NCI-H446 (cell line): ENCODE measurements at regions not wholly inside any gene's neighbourhood (a gene's known extent, or its start where the extent isn't known, plus 50 kb on each side); places are given as distances from the start of the nearest gene placed in this dataset.
"Not testable (repeated sequence)": the region's sequence is repeated elsewhere in the genome, so short reads cannot be mapped to it uniquely, and the experiment has no call there.

ENCODE experiments used
- DNase-seq, 2 experiments: peaks; one replicate each; lab custom pipeline; 2025; lab: John Stamatoyannopoulos, UW

DNA sequence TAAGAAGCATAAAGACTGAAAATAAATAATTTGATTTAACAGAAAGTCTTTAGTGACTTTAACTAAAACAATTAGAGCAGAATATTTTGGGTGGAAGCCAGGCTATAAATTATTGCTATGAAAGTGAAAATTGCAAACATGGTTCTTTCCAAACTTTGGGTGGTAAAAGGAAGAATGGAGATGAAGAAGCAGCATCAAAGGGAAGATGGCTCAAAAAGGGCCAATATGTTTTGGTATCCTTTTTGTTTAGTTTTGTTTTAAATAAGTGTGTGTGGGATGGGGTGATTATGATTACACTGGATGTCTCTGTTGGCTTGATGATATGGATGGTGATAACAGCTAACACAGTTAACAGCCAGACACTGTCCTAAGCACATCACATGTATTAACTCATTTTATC lies 153.7 kb downstream of the CYB561 start:
- no peak for DNase-seq

DNA sequence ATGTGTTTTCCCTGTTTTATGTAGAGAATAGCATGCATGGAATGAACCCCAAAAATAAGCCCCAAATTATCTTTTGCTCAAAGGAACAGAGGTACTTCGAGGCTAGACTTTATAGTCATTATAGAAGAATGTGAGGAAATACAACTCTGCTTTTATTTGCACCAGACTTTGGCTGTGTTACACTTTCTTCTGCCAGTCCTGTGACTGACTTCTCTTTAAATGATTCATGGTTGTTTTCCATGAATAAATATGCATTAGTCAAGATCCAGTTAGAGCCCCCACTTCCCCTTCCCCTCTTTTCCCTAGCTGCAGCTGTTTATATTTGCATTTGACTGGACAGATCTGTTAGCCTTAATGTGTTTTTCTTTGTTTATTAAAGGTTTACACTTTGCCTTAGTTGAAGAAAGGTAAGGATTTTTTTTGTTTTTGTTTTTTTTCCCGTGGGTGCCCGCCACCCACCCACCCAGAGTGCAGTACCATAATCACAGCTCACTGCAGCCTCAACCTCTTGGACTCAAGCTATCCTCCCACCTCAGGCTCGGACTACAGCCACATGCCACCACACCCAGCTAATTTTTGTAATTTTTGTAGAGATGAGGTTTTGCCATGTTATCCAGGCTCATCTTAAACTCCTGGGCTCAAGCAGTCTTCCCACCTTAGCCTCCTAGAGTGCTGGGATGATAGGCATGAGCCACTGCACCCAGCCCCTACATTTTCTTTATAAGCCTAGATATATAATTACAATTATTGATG lies 152.6 kb downstream of the CYB561 start:
- no peak for DNase-seq

DNA sequence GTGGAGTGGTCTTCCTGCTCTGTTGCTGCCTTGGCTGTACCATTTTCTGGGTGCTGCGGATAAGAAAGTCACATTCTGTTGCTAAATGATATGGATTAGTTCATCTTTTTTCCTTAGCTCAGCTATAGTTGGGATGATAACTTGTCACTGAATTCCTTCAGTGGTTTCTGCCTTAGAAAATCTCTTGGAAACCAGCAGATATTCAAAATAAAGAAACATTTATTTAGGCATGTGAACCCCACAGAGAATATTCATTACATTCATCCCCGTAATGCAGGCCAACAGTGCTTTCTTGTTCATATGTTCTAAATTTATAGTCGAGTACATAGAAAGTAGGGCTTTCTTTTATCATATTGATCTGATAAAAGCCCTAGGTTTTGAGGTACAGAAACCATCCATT lies 151.3 kb downstream of the CYB561 start:
- DNase-seq, result no peak

DNA sequence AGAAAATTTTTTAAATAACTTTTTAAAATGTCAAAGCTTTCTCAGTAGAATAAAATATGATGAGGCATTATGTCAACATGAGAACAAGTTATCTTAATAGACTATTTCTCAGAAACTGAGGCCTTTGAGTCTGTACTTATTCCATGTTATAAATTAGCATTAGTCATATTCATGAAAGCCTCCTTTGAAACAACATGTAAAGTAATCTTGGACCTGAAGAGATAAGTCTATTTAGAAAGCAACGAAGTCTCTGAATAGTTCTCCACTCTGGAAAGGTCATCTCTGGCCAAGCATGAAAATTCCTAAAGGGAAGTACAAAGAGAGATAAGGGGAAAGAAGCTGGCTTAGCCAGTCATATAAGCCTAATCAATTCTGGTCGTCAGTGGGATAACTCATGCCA lies 150.8 kb downstream of the CYB561 start:
- DNase-seq, result no peak

DNA sequence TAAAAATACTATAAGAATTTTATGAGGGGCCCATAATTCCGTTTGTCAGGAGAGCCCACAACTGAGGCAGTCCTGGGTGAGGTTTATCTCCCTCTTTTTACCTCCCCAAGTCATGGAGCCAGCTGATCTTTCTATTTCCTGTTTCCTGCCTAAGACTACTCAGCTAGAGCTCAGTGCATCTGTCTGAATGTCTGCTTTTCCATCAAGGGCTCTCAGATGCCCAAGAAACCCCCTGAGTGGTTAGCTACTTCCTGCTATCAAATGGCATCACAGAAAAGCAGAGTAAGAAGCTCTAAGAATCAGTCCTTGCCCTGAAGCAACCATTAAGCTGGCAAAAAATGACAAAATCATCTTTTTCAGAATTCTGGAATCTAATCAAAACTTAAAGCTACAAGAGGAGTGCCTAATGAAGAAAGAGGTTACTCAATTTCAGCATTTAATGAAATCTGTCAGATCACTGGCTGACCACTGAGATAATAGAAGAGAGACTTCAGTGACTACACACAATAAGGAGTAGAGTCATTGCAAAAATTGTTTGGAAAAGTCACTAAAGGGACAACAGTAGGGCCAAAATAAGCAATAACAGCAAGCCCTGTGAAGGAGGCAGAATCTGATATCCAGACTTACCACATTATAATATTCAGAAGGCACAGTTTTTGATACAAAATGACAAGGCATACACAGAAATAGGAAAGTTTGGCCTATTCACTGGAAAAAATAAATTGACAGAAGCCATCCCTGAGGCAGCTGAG lies 150.1 kb downstream of the CYB561 start:
- DNase-seq, result no peak

DNA sequence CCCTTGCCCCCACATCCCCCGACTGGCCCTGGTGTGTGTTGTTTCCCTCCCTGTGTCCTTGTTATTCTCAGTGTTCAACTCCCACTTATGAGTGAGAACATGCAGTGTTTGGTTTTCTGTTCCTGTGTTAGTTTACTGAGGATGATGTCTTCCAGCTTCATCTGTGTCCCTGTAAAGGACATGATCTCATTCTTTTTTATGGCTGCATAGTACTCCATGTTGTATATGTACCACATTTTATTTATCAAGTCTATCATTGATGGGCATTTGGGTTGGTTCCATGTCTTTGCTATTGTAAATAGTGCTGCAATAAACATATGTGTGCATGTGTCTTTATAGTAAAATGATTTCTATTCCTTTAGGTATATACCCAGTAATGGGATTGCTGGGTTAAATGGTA lies 147.2 kb downstream of the CYB561 start:
- not testable (repeated sequence) for DNase-seq

DNA sequence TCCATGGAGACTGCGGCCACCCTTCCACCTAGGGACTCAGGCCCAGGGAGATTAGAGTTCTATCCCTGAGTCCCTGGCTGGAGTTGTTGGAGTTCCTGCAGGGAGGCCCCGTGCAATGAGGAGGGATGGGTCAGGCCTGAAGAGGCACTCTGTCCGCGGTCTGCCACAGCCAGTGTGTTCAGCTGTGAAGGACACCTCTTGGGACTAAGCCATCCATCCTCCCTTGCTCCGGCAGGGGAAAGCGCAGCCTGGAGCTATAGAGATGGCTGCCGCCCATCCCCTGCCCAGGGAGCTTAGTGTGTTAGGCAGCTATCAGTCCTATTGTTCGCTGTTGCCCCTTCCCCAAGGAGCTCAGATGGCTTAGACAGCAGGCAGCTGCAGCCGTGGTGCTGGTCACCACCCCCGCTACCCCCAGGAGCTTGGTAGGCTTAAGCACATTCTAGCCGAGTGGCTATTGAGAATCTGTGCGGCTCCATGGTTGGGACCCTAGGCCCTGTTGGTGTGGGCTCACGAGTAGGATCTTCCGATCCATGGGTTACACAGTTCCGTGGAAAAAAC lies 141.3 kb downstream of the CYB561 start:
- no peak for DNase-seq

DNA sequence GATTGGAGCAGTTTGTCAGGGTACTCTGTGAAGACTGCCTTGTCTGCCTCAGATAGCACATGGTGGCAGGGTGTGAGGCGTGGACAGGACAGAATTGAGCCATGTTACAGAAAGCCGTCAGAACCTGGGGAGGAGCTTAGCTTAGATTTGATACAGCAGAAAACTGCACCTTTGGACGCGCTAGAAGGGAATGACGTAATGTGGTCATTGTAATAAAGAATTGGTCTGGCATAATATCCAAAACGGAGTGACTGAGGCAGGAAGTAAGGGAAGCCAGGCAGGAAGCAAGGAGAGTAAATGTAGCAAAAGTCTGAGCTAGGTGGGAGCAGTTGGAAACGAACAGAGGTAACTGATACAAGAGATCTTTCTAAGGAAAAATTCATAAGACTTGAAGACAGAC lies 140.2 kb downstream of the CYB561 start:
- DNase-seq, result no peak

DNA sequence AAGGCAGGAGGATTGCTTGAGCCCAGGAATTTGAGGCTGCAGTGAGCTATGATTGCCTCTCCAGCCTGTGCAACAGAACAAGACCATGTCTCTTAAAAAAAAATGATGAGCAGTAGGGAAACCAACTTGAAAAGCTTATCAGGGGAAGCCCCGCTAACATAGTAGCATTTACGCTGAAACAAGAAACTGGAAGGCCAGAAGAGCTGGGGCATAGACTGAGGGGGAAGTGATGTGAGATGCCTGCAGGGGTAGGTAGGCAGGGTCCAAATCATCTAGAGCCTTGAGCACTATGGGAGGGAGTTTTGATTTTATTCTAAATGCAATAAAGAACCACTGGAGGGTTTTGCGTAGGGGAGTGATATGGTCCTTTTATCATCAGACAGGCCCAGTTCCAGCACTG lies 139.3 kb downstream of the CYB561 start:
- DNase-seq, result no peak

DNA sequence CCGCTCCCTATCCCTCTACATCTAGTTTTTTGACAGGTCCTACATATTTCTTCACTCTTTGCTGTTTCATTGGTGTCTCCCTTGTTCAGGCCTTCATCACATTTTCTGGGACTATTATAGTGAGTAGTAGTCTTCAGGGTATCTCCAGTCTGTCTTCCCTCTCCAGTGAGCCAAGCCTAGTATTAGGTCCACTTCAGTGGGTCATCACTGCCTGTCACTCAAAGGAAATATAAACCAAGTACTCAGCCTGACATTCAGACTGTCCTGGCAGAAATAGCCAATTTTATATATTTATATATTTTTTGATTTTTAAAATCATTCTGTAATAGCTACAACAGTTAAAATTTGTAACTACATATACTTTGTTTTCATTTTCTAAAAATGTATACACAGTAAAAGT lies 137.8 kb downstream of the CYB561 start:
- DNase-seq, result peak in 1 of 2 experiments; percentile 1

DNA sequence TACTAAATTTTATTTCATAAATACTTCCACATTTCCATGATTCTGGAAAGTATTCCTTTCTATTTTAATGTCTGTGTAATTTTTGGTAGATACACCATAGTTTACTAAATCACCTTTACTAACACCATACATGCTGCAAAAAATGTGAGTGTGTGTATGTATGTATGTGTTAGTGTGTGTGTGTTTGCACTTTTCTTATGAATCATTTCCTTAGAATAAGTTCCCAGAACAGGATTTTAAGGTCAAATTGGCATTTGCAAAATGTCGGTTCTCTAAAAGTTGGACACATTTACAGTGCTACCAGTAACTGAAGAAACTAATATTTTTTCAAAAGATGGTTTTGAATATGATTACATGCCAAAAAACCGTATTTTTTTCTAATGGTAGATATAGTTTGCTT lies 137.1 kb downstream of the CYB561 start:
- DNase-seq, result no peak

DNA sequence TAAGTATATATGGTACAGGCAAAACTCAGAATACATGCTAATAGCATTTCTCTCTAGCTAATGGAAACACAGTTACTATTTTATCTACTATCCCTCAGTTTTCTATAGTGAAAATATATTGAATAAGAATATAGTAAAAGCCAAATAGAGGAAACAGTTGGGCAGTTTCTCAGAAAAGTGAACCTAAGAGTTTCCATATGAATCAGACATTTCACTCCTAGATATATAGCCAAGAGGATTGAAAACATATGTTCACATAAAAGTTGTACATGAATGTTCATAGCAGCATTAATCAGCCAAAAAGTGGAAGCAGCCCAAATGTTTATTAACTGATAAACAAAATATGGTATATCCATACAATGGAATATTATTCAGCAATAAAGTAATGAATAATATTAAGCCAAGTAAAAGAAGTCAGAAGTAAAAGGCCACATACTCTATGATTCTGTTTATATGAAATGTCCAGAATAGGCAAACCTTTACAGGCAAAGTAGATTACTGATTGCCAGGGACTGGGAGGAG lies 134.6 kb downstream of the CYB561 start:
- DNase-seq, result no peak

DNA sequence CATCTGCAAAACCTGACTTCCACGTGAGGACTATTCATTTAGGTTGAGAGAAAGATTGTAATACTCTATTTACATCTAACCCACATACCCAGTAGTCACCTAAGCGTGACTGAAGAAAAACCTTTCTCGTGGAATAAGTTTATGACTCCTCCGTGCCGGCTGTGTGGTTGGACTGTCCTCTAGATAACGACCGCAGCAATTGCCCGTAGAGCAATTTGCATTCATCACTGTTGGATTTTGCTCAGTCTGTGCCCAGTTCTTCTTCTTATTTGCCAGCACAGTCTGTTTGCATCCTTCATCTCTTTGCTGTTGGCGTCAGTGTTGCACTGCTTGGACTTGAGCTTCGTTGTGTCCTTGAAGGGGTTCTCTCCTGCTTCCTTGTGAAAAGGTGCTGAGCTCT lies 131.3 kb downstream of the CYB561 start:
- DNase-seq, result no peak

DNA sequence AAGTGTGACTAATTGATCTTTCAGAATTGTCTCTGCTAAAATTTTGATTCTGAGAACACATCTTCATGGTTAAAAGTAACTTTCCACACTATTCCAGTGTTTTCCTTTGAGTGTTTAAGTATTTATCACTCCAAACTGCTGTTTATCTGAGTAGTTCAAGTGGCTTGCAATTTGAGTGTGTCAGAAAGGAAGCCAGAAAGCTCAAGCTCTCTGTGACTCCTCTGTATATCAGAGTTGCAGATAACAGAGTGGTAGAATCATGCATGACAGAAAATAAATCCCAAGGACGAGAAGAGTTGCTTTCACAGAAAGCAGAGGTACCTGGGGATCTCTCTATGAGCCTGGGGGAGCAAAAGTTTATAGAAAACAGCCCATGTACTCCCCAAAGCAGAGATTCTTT lies 130.0 kb downstream of the CYB561 start:
- DNase-seq, result no peak

DNA sequence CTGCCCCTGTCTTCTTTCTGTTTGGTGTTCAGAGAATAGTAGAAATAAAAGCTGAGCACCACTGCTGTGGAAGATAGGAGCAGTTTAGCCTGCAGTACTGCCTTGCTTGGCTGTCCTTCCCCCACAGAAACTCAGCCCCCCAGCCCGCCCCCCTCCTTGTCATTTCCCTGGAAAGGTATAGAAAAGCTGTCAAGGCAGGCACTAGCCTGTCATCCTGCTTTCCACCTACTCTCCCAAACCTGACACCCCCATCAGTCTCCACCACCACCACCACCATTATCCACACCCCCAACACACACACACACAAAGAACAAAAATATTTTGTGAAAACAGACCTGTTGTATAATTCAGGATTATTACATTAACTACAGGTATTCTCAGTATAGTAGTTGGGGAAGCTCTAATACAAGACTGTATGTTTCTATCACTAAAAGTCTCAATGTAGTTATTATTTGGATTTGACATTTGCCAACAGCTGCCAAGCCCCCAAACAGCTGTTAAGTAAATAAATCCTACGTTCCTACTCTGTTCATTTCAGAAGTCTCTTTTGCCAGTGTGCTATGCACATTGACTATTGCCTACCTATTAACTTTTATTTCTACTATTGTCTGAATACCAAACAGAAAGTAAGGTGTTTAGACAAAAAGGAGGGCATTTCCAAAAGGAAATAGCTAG lies 128.8 kb downstream of the CYB561 start:
- no peak for DNase-seq

DNA sequence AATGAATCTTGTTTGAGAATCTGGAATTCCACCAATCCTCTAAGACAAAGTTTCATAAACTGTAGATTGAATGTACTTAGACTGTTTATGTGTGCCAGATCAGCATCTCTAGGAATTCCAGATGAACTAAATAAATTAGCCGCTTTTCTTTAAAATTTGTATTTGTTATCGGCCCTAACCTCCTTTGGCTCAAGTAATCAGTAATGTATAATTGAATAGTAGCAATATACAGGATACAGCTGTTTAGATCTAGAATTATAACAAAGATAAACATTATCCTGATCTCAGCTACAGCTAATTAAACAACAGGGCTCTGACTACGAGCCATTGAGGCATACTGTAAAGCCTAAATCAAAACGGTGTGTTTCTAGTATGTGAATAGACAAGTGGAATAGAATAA lies 120.3 kb downstream of the CYB561 start:
- no peak for DNase-seq

DNA sequence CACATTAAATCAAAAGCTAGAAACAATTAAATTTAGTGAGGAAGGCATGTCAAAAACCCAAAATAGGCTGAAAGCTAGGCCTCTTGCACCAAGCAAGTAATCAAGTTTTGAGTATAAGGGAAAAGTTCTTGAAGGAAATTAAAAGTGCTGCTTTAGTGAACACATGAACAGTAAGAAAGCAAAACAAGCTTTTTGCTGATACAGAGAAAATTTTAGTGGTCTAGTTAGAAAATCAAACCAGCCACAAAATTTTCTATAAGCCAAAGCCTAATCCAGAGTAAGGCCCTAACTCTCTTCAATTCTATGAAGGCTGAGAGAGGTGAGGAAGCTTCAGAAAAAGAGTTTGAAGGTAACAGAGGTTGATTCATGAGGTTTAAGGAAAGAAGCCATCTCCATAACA lies 116.2 kb downstream of the CYB561 start:
- DNase-seq, result no peak

DNA sequence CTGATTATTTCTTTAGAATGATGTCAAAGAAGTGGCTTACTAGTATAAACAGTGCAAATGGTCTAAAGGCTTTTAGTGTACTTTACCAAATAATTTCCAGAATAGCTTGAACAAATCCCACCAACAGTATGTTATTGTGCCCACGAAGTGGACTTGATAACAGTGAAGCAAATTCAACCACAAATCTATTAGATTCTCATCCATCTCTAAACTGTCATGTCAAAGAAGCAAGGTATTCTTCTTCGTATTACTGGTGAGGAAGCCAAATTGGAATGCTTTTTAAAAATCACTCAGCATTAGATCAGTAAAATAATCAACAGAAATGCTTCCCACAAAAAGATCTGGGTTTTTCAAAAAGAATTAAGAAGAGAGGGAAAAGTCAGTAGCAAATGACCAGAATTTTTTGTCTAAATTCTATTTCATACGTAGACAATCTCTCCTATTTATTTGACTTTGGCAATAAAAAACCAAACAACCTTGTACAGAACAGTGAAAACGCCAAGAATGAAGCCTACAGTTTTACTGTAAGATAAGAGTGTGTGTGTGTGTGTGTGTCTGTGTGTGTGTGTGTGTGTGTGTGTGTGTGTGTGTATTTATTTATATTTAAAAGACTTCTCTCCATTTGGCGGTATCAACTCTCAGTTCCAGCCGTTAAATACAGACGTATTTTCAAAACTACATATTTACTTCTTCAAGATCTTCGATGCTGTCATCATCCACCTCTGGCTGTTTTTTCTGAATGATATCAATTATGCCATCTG lies 114.6 kb downstream of the CYB561 start:
- no peak for DNase-seq

DNA sequence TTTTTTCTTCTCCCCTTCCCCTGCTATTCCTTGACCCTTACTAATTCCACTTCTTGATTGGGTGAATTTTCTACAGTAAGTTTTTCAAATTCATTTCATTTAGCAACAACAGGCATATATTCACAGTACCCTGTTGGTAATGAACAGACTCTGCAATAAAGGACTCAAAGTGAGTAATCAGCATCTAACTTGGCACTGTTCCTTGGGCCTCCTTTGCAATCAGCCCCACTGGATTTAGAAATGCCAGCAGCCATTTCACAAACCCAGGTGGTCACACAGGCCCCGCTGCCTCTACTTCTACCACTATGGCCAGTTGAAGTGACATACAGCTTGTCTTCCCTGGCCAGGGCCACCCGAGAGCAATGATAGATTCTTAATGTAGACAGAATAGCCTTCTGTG lies 113.8 kb downstream of the CYB561 start:
- DNase-seq, result peak in 1 of 2 experiments; percentile 2

DNA sequence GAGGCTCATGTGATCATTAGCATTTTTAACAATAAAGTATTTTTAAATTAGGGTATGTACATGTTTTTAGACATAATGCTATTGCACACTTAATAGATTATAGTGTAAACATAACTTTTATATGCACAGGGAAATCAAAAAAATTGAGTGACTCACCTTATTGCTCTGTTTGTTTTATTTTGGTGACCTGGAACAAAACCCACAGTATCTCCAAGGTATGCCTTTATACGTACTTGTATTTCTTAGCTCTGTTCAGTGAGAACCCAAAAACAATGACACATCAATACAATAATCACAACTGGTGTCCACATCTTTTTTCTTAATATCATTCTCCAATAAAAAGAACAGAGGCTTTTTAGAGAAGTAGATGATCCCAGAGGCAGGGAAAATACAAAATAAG lies 112.2 kb downstream of the CYB561 start:
- DNase-seq, result no peak

DNA sequence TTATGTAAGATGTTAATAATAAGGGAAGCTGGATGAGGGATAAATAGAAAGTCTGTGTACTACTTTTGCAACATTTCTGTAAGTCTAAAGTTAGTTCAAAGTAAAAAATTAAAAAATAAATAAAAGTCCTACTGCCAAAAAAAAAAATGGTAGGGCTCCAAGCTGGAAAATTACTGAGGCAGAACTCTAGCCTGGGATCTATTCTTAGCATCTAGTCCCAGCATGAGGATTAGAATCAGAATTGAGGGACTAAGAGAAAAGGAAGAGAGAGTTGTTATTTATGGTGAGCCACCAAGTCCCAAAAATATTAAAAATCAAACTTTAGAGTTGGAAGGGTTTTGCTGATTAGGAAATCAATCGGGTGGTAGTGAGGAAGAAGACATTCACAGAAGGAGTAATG lies 110.3 kb downstream of the CYB561 start:
- no peak for DNase-seq

DNA sequence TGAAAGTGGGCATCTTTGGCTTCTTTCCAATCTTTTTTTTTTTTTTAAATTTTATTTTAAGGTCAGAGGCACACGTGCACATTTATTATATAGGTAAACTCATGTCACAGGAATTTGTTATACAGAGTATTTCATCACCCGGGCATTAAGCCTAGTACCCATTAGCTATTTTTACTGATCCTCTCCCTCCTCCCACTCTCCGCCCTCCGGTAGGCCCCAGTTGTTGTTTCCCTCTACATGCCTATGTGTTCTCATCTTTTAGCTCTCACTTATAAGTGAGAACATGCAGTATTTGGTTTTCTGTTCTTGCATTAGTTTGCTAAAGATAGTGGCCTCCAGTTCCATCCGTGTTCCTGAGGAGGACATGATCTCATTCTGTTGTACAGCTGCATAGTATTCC lies 108.5 kb downstream of the CYB561 start:
- DNase-seq, result no peak
